Endothelial cell of umbilical vein (primary cell): ENCODE measurements at regions not wholly inside any gene's neighbourhood (a gene's known extent, or its start where the extent isn't known, plus 50 kb on each side); places are given as distances from the start of the nearest gene placed in this dataset.
"Not testable (repeated sequence)": the region's sequence is repeated elsewhere in the genome, so short reads cannot be mapped to it uniquely, and the experiment has no call there.

Source experiments
- BruUV-seq: library from RNA; stranded (reverse); fragments of 400-500 nt; replicated peaks from 2 replicates; lab custom pipeline; 2021; lab: Mats Ljungman, UMichigan
- CTCF ChIA-PET: fragments of 300-600, 350-600 bp; sonication (Branson Sonifier 250); formaldehyde crosslinking; loops from one replicate; lab custom pipeline; 2021; ENCODE audit warnings: antibody characterized with exemption, inconsistent platforms; lab: Charles Lee
- POLR2A ChIA-PET: fragments of 300-600, 350-600 bp; sonication (Branson Sonifier 250); formaldehyde crosslinking; loops from one replicate; lab custom pipeline; 2021; ENCODE audit warnings: antibody characterized with exemption, inconsistent platforms; lab: Charles Lee
- DNase-seq: peaks from one replicate; pipeline ENCODE4 v3.0.0-alpha.2; 2011; ENCODE audit warnings: low read depth, low spot score
- FAIRE-seq: peaks from 2 replicates; lab custom pipeline; 2011; peaks lifted over from hg19 to GRCh38; lab: Jason Lieb, UNC
- H2AFZ ChIP-seq: 2 replicates; pipeline ENCODE4 v1.6.0; 2012; ENCODE audit warnings: low read depth, low read length, control low read depth, inconsistent platforms
- H3K27ac ChIP-seq: 2 replicates; pipeline ENCODE4 v1.5.1; 2011; ENCODE audit warnings: low read depth, mild to moderate bottlenecking, control low read depth, low read length, moderate library complexity; ENCODE audit not compliant: insufficient read depth
- H3K27me3 ChIP-seq, 2 experiments: 2 replicates each; pipeline versions ENCODE4 v1.6.0 to v1.6.1; 2011; ENCODE audit warnings: low read length in 2 of 2, mixed read lengths in 1 of 2; ENCODE audit not compliant: control insufficient read depth in 2 of 2, insufficient read depth in 2 of 2
- H3K36me3 ChIP-seq, 2 experiments: 2 replicates in 1 of 2; 3 replicates in 1 of 2; pipeline ENCODE4 v1.5.1; 2011; ENCODE audit warnings: low read length in 2 of 2, mild to moderate bottlenecking in 1 of 2, moderate library complexity in 1 of 2; ENCODE audit not compliant: control insufficient read depth in 2 of 2, insufficient read depth in 2 of 2; ENCODE audit errors: extremely low read depth in 1 of 2
- H3K4me1 ChIP-seq: 3 replicates; pipeline ENCODE4 v1.5.1; 2011; ENCODE audit warnings: mild to moderate bottlenecking, low read length; ENCODE audit not compliant: control insufficient read depth, insufficient read depth; ENCODE audit errors: extremely low read depth
- H3K4me2 ChIP-seq: 2 replicates; pipeline ENCODE4 v1.6.1; 2011; ENCODE audit warnings: low read length, control low read depth, mixed read lengths; ENCODE audit not compliant: insufficient read depth
- H3K4me3 ChIP-seq, 3 experiments: fragments of 200-600 bp in 1 of 3; sonication (generic), shearing (Covaris generic) in 1 of 3; replicated peaks in 1 of 3; 2 replicates each; pipeline ENCODE4 v1.5.1; 2011 to 2016; ENCODE audit warnings: control low read depth in 3 of 3, low read length in 3 of 3, mild to moderate bottlenecking in 2 of 3, inconsistent platforms in 1 of 3, low read depth in 1 of 3, moderate library complexity in 1 of 3; ENCODE audit not compliant: insufficient read depth in 1 of 3
- H3K79me2 ChIP-seq: 2 replicates; pipeline ENCODE4 v1.6.0; 2012; ENCODE audit warnings: low read length, inconsistent platforms; ENCODE audit not compliant: control insufficient read depth, insufficient read depth
- H3K9ac ChIP-seq: replicated peaks from 2 replicates; pipeline ENCODE3; 2011; ENCODE audit warnings: low read length, control low read depth; ENCODE audit not compliant: insufficient read depth; ENCODE audit errors: extremely low read depth
- H3K9me1 ChIP-seq: replicated peaks from 3 replicates; pipeline ENCODE4 v1.6.0; 2011; ENCODE audit warnings: mild to moderate bottlenecking, low read length; ENCODE audit not compliant: control insufficient read depth, insufficient read depth; ENCODE audit errors: extremely low read depth
- H3K9me3 ChIP-seq: replicated peaks from 2 replicates; pipeline ENCODE4 v1.5.1; 2012; ENCODE audit warnings: low read length, inconsistent platforms; ENCODE audit not compliant: control insufficient read depth, insufficient read depth
- H4K20me1 ChIP-seq: replicated peaks from 2 replicates; pipeline ENCODE3; 2011; ENCODE audit warnings: mild to moderate bottlenecking, low read length; ENCODE audit not compliant: control insufficient read depth, insufficient read depth; ENCODE audit errors: extremely low read depth
- CTCF ChIP-seq, 2 donors: IDR thresholded peaks; 1 replicate in 1 of 2; 2 replicates in 1 of 2; pipeline ENCODE4 v1.5.1; 2011; ENCODE audit warnings: low read length in 2 of 2, mild to moderate bottlenecking in 2 of 2, moderate library complexity in 2 of 2, control low read depth in 1 of 2, inconsistent platforms in 1 of 2, low read depth in 1 of 2; ENCODE audit not compliant: insufficient read depth in 1 of 2; ENCODE audit errors: extremely low read depth in 1 of 2
- GATA2 ChIP-seq: IDR thresholded peaks from 2 replicates; pipeline ENCODE4 v1.7.0; 2011; ENCODE audit warnings: low read depth, mild to moderate bottlenecking, moderate library complexity, mixed read lengths, low read length; ENCODE audit not compliant: insufficient read length, insufficient read depth
- JUN ChIP-seq: IDR thresholded peaks from 2 replicates; pipeline ENCODE4 v1.6.1; 2011; ENCODE audit warnings: borderline replicate concordance, low read depth; ENCODE audit not compliant: insufficient read length, insufficient read depth
- POLR2A ChIP-seq: IDR thresholded peaks from 2 replicates; pipeline ENCODE4 v1.6.1; 2012; ENCODE audit warnings: low read depth, mild to moderate bottlenecking, control low read depth, low read length
- dilution Hi-C: fragments of 300-500 bp; cut with MboI; formaldehyde crosslinking; loops from one replicate; pipeline ENCODE4 v1.15.0; 2019; ENCODE audit warnings: low sequenced_read_pairs; ENCODE audit not compliant: extremely low pct_ligation_motif_present
- intact Hi-C: fragments of 100-400 bp; cut with micrococcal nuclease; formaldehyde crosslinking; loops from one replicate; pipeline ENCODE4 v1.10.0; 2022

- Histone ChIP-seq H3K9me3 (no peaks in the 10 kb centered on the region), H3K9ac (no peak overlapping the region), H3K27me3 (no peaks in the 10 kb centered on the region), H3K4me1 (no peaks in the 10 kb centered on the region), H2AFZ (no peak overlapping the region), H3K9me1 (no peaks in the 10 kb centered on the region), H3K79me2 (no peaks in the 10 kb centered on the region), H3K4me3 (no peak overlapping the region), H3K27ac (no peak overlapping the region), H3K4me2 (no peak overlapping the region), H4K20me1 (no peaks in the 10 kb centered on the region), H3K36me3 (no peaks in the 10 kb centered on the region)
- BruUV-seq = no TSS peak
- POLR2A ChIA-PET = no interaction called here
- TF ChIP-seq JUN (no peak), CTCF (IDR thresholded peaks at IDR 0.05; ENCODE audit: extremely low read depth in 1 of 2, insufficient read depth in 1 of 2, low read depth in 1 of 2, low read length in 2 of 2) (no peak), POLR2A (no peak), GATA2 (no peak)
- intact Hi-C loops = no loop called here
- DNase-seq (no peak), FAIRE-seq (no peak)
- dilution Hi-C loops = no loop called here
- CTCF ChIA-PET = no interaction called here
Measured at GRCh38 chr1:170426596-170426995, 105.4 kb upstream of the GORAB start.

- intact Hi-C loops, H3K9ac ChIP-seq, H3K79me2 ChIP-seq, H3K9me3 ChIP-seq, H3K27ac ChIP-seq, H2AFZ ChIP-seq, H3K27me3 ChIP-seq, H4K20me1 ChIP-seq, dilution Hi-C loops, BruUV-seq, H3K4me1 ChIP-seq, H3K36me3 ChIP-seq, POLR2A ChIA-PET, DNase-seq, H3K4me3 ChIP-seq, FAIRE-seq, CTCF ChIA-PET, H3K4me2 ChIP-seq, H3K9me1 ChIP-seq: not testable (repeated sequence)
Measured at GRCh38 chr1:170427002-170427401, 105.0 kb upstream of the GORAB start.
